ENCODE measurements at regions not wholly inside any gene's neighbourhood (a gene's known extent, or its start where the extent isn't known, plus 50 kb on each side); places are given as distances from the start of the nearest gene placed in this dataset.

- no peak for DNase-seq (ENCODE audit: low read depth in 2 of 2, low spot score in 1 of 2)
Measured at GRCh38 chr4:130573742-130574141, 1477.8 kb downstream of the C4orf33 start.

GRCh38 chr4:130574215-130574614 lies 1478.3 kb downstream of the C4orf33 start:
- DNase-seq (ENCODE audit: low read depth in 2 of 2, low spot score in 1 of 2): no peak

GRCh38 chr4:130576218-130576617 lies 1480.3 kb downstream of the C4orf33 start:
- no peak for DNase-seq (ENCODE audit: low read depth in 2 of 2, low spot score in 1 of 2)

GRCh38 chr4:130591091-130591490 lies 1495.1 kb downstream of the C4orf33 start:
- DNase-seq (ENCODE audit: low read depth in 2 of 2, low spot score in 1 of 2): no peak

GRCh38 chr4:130600706-130601105 lies 1504.8 kb downstream of the C4orf33 start:
- no peak for DNase-seq (ENCODE audit: low read depth in 2 of 2, low spot score in 1 of 2)

GRCh38 chr4:130603043-130603442 lies 1507.1 kb downstream of the C4orf33 start:
- DNase-seq (ENCODE audit: low read depth in 2 of 2, low spot score in 1 of 2): no peak

- DNase-seq (ENCODE audit: low read depth in 2 of 2, low spot score in 1 of 2): no peak
Measured at GRCh38 chr4:130608121-130608520, 1512.2 kb downstream of the C4orf33 start.

GRCh38 chr4:130628531-130628930 lies 1532.6 kb downstream of the C4orf33 start:
- DNase-seq (ENCODE audit: low read depth in 2 of 2, low spot score in 1 of 2): no peak

GRCh38 chr4:130632731-130633604 lies 1537.0 kb downstream of the C4orf33 start:
- no peak for DNase-seq (ENCODE audit: low read depth in 2 of 2, low spot score in 1 of 2)

GRCh38 chr4:130636486-130636885 lies 1540.5 kb downstream of the C4orf33 start:
- no peak for DNase-seq (ENCODE audit: low read depth in 2 of 2, low spot score in 1 of 2)

- no peak for DNase-seq (ENCODE audit: low read depth in 2 of 2, low spot score in 1 of 2)
Measured at GRCh38 chr4:130640592-130640991, 1544.6 kb downstream of the C4orf33 start.

- no peak for DNase-seq (ENCODE audit: low read depth in 2 of 2, low spot score in 1 of 2)
Measured at GRCh38 chr4:130646886-130647285, 1550.9 kb downstream of the C4orf33 start.

- DNase-seq (ENCODE audit: low read depth in 2 of 2, low spot score in 1 of 2): no peak
Measured at GRCh38 chr4:130648570-130648969, 1552.6 kb downstream of the C4orf33 start.

GRCh38 chr4:130653842-130654241 lies 1557.9 kb downstream of the C4orf33 start:
- DNase-seq (ENCODE audit: low read depth in 2 of 2, low spot score in 1 of 2): no peak

GRCh38 chr4:130659320-130659719 lies 1563.4 kb downstream of the C4orf33 start:
- DNase-seq (ENCODE audit: low read depth in 2 of 2, low spot score in 1 of 2): no peak

GRCh38 chr4:130668859-130669258 lies 1572.9 kb downstream of the C4orf33 start:
- no peak for DNase-seq (ENCODE audit: low read depth in 2 of 2, low spot score in 1 of 2)

- no peak for DNase-seq (ENCODE audit: low read depth in 2 of 2, low spot score in 1 of 2)
Measured at GRCh38 chr4:130675266-130675665, 1579.3 kb downstream of the C4orf33 start.

- no peak for DNase-seq (ENCODE audit: low read depth in 2 of 2, low spot score in 1 of 2)
Measured at GRCh38 chr4:130689181-130689580, 1593.2 kb downstream of the C4orf33 start.

- no peak for DNase-seq (ENCODE audit: low read depth in 2 of 2, low spot score in 1 of 2)
Measured at GRCh38 chr4:130698251-130698650, 1602.3 kb downstream of the C4orf33 start.

- no peak for DNase-seq (ENCODE audit: low read depth in 2 of 2, low spot score in 1 of 2)
Measured at GRCh38 chr4:130699004-130699403, 1603.1 kb downstream of the C4orf33 start.

GRCh38 chr4:130703211-130703935 lies 1607.4 kb downstream of the C4orf33 start:
- no peak for DNase-seq (ENCODE audit: low read depth in 2 of 2, low spot score in 1 of 2)

- no peak for DNase-seq (ENCODE audit: low read depth in 2 of 2, low spot score in 1 of 2)
Measured at GRCh38 chr4:130705023-130705422, 1609.1 kb downstream of the C4orf33 start.

Data from stimulated activated CD8-positive, alpha-beta memory T cell treated with anti-CD3 and anti-CD28 coated beads, Interleukin-4, amount 100 ng/mL, for 1 hour (primary cell).